NCI-H510A treated with DMSO at 0.1 percent for 48 hours (cell line): ENCODE measurements at regions not wholly inside any gene's neighbourhood (a gene's known extent, or its start where the extent isn't known, plus 50 kb on each side); places are given as distances from the start of the nearest gene placed in this dataset.

ENCODE experiments used
- DNase-seq: peaks from one replicate; lab custom pipeline; 2025; lab: John Stamatoyannopoulos, UW

DNA sequence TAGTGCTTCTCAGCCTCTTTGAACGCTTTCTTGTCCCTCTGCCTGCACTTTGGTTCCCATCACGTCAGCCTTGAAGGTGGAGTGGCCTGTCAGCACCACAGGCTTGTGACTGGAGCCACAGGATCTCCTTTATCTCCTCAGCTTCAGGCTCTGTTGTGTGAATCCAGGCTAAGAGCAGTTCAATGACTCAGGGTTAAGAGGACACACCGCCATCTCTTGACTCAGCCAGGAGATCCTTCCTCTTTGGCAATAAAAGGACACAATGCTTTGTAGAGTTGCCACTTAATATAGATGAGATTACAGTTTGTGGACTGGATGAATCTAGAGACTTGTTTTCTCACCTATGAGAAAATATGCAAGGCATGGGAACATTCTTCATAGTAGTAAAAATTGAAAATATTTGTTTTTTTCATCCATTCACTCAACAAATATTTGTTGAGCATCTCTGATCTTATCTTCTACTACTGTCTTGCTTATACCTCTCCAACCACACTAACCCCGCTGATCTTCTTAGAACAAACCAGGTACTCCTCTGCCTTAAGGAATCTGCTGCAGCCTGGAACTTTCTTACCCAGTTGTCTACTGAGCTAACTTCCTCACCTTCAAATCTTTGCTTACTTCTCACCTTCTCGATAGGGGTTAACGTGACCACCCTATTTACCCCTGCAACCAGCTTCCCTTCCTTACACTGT lies 62.3 kb downstream of the UCHL1 start:
- DNase-seq, result peak; percentile 35

DNA sequence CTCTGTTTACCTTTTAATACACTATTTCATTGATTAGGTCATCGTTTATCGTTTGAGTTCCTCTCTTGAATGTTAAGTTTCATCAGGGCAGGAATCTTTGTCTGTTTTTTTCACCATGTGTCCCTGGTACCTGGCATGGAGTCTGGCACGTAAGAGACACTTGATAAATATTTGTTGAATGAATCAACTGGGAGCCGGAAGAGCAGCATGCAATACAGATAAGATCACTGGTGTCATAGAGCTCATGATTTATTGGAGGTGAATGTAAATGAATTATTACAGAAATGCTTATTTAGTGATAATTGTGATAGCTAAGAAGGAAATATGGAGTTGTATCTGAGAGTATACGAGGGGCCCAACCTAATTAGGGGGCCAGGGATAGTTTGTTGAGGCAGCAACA lies 62.8 kb downstream of the UCHL1 start:
- peak; percentile 63 for DNase-seq

DNA sequence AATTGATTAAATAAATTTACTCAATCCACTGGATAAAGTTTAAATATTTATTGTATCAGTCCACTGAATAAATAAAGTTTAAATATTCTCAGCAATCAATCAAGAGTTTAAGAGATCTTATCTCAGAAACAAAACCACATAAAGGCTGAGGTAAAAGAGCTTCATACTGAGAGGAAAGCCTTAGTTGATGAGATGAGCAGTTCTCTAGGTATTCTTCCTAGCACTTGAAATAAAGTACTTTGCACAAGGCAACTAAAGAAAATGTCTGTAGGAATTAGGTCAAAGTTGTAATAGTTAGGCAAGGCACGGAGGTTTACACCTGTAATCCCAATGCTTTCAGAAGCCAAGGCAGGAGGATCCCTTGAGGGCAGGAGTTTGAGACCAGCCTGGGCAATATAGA lies 63.5 kb downstream of the UCHL1 start:
- no peak for DNase-seq

DNA sequence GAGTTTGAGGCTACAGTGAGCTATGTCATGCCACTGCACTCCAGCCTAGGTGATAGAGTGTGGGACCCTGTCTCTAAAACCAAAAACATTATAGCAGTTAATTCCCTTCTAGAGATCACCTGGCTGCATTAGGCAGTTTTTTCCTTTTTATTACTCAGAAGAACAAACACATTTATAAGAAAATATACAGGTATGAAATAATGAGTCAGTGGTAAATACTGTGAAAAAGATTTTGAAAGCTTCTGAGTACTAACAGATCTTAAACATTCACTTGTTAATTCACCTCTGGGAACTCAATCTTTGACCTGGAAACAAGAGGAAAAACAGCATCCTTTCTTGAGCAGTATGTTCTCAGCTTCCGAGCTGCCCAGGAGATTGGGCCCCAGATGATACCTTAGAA lies 64.1 kb downstream of the UCHL1 start:
- no peak for DNase-seq

DNA sequence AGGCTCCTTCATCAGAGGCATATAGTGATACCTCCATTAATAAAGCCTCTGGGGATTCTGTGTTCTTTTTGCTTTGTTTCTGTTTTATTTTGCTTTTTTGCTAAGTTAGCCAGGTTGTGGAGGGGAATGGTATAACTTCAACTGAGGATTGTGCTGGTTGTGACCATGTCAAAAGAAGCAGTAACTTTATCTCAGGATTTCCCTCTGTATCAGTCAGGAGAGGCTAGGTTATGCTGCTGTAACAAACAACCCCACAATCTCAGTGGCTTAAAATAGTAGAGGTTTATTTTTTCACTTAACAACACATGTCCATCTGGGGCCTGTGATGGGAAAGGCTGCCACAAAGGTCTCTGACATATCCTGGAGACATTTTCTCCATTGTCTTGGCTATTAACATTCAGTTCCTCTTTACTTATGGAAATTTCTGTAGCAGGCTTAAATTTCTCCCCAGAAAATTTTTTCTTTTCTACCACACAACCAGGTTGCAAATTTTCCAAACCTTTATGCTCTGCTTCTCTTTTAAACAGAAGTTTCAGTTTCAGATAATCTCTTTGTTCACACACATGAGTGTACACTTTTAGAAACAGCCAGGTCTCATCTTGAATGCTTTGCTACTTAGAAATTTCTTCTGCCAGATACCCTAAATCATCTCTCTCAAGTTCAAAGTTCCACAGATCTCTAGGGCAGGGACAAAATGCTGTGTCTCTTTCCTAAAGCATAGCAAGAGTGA lies 64.7 kb downstream of the UCHL1 start:
- DNase-seq, result no peak

DNA sequence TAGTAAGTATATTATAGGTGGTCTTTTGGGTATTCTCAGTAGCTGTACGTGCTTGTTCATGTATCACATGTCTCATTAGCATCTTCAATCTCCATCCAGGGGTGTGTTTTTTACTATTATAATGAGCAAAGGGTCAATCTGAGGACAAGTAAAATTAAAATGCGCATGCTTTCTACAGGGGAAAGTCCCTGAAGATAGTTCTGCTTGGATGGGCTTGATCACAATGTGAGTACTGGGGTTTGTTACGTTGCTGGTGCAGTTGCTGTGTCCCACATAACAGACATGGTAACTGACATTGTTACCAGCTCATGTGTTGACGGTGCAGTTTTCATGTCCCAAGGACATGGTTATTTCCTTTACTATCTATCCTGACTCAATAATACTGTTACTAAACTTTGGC lies 65.9 kb downstream of the UCHL1 start:
- no peak for DNase-seq

DNA sequence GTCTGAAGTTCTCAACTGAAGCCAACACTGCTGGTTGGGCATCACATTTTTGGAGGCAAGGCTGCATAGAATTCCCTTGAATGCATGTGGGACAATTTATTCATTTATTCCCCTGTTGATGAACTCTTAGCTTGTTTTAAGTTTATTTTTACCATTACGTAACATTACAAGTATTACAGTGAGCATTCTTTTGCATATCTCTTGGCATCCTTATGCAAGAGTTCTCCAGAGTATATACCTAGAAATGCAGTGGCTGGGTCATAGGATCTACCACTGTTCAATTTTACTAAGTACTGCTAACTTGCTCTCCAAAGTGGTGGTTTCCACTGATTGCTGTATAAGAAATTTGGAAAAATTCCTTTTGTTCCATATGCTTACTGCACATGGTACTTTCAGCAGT lies 66.5 kb downstream of the UCHL1 start:
- no peak for DNase-seq

DNA sequence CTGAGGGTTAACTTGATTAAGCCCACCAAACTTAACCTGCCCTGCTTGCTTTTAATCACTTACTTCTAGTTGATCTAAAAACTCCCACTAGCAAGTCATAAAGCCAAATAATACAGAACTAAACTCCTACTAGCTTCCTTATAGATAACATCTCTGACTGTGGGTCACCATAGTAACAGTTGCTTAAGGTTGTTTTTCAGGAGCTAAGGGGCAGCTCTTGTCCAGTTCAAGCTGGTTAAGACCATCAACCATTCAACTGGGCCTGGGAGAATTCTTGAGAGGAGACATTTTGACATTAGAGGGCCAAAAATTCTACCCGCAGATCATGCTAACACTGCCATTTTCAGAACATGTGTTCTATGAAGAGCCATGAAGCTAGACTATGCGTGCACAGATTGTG lies 67.0 kb downstream of the UCHL1 start:
- no peak for DNase-seq

DNA sequence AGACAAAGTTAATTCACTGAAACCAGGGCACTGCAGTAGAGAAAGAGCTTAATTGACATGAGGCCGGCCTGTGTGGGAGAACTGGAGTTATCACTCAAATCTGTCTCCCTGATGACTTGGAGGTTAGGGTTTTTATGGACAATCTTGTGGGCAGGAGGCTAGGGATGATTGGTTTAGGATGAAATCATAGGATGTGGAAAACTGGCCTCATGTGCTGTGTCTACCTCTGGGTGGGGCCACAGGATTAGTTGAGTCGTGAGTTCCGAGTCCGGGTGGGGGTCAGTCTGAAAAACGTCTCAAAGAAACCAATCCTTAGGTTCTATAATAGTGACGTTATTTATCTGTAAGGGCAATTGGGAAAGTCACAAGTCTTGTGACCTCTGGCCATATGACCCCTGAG lies 68.1 kb downstream of the UCHL1 start:
- no peak for DNase-seq

DNA sequence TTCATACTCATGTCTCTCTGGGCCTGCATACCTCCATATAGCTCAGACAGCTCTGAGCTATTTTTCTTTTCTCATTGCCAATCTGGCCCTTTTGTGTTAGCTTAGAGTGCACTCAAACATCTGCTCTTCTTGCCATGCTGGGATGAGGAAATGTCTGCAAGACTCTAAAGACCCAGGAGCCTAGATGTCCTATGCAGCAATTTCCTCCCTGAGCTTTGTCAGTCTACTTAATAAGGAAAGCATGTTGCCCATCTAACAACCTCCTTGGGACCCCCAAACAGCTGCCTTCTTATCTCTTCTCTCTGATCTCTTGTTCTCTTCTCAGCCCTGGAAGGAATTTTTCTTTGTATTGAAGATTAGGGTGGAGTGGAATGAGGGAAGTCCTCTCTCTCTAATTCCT lies 69.2 kb downstream of the UCHL1 start:
- DNase-seq, result no peak

DNA sequence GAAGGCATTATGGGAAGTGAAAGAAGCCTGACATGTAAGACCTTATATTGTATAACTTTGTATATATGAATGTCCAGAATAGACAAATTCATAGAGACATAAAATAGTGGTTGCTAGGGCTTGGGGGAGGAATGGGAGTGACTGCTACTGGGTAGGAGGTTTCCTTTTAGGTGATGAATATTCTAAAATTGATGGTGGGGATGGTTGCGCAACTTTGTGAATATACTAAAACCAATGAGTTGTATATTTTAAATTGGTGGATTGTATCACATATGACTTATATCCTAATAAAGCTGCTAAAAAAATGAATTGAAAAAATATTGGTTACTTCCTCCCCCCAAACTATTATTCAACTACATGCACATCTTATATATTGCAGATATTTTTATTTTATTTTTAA lies 70.0 kb downstream of the UCHL1 start:
- no peak for DNase-seq

DNA sequence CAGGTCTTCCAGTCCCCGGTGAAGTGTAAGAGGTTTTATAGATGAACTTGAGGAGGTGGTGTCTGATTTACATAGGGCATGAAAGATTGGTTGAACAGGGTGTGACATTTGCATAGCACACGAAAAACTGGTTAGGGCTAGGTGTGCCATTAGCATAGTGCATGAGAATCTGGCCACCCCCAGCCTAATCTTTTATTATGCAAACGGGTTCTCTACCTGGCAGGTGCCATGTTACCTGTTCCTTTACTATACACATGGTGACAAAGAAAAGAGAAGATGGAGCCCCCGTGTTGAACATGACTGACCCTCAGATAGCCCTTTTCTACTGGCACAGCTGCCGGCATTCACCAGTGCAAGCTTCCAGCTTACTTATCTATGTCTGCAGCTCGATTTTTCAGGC lies 71.0 kb downstream of the UCHL1 start:
- no peak for DNase-seq

DNA sequence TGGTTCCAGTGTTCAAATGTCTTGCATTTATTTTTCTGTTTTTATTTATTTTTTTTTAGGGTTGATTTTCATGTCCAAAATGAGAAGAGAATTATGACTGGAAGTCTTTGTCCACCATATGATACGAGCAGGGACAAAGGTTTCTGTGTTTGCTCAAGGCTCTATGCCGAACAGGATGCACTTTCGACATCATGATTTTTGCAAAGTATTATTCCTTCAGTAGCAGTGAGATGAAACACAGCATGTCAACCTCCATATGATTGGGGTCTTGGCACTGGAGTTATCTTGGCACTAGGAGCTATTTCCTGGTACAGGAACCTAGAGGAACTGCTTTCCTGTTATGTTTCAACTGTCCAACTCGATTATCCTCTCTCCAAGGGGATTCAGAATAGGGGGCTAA lies 72.6 kb downstream of the UCHL1 start:
- no peak for DNase-seq

DNA sequence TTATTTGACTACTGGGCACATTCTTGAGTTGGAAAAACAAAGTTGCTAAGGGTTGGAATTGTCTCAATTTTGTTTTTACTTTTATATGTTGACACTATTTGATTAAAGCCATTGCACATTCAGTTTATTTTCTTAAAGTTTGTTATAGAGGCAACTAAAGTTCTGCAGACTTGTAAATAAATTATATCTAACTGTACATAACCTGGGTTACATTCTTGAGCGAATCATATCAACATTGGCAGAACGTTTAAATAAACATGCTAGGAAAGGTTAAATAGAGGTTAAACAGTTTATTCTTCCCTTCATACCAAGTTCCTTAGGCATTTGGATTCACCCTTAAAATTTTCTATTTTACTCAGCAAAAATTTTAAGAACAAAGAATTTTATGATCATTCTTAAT lies 74.5 kb downstream of the UCHL1 start:
- no peak for DNase-seq

DNA sequence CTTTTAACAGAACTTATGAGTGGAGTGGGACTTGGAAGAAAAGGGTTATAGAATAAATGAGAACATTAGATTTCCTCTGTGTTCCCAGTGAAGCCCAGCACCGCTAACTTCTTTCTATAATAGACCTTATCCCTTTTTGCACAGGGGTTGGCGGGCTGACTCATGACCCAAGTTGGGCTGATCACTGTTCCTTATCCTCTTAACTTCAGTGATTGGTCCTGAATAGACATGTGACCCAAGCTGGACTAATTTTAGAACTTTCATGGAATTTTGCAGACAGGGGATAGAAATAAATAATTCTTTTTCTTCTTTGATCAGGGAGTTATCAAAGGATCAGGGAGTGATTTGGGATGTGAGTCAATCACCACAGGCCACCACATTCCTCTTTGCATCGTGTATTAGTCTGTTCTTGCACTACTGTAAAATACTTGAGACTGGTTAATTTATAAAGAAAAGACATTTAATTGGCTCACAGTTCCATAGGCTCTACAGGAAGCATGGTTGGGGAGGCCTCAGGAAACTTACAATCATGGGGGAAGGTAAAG lies 75.9 kb downstream of the UCHL1 start:
- no peak for DNase-seq

DNA sequence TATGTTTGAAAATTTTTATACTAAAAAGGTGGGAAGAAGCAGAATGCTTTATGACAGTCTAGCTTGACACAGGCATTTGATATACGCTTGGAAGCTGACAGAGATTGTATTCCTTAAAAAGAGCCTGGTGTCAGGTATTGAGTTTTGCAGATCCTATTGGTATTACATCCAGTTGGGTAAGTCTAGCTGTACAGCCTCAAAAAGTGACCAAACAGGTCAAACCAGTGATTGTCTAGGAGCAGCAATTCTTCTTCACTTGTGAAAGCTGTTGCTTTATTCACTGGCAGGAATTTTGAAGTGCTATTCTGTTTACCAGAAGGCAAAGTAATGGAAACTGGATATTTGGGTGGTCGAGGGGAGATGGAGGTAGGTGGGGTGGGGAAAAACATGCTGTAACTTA lies 77.5 kb downstream of the UCHL1 start:
- DNase-seq, result peak; percentile 85

DNA sequence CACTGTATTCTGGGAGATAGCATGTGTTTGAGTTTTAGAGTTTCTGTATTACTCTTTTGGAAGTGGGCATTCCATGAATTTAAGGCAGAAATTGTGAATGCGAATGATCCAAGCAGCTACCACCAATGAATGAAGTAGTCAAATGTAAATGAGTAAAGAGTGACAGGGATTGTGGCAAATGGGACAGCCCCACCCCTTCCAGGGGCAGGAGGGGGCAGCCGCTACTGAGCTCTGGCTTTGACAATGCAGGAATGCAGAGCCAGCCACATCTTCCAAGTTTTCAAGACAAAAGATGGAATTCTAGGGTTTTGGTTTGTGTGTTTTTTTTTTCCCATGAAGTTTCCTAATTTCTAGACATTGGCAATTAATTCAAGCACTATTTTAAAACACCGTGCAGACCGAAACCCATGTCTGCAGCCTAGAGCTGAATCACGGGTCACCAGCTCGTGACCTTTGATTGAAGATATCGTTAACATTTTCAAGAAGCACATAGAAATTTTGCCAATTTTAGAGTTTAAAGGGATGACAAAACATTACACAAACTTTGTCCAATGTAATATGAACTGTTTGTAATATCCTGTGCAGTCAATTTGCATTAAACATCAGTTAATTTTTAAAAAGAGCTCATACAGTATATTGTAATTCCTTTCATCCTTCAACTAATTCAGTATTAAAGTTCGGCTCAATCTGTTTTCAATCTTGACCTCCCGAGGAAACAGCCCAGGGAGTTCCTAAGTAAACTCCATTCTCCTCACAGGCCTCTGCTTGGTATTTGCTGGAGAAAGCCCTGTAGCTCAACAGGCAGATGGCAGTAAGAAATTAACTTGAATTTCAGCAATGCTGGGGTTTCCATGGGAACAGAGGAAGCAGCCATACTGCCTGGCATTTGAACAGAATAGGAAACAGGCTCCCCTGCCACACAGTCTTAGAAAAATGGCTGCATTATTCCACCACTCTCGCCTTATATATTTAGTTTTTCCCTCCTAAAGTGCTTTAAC lies 83.4 kb downstream of the UCHL1 start:
- DNase-seq, result no peak

DNA sequence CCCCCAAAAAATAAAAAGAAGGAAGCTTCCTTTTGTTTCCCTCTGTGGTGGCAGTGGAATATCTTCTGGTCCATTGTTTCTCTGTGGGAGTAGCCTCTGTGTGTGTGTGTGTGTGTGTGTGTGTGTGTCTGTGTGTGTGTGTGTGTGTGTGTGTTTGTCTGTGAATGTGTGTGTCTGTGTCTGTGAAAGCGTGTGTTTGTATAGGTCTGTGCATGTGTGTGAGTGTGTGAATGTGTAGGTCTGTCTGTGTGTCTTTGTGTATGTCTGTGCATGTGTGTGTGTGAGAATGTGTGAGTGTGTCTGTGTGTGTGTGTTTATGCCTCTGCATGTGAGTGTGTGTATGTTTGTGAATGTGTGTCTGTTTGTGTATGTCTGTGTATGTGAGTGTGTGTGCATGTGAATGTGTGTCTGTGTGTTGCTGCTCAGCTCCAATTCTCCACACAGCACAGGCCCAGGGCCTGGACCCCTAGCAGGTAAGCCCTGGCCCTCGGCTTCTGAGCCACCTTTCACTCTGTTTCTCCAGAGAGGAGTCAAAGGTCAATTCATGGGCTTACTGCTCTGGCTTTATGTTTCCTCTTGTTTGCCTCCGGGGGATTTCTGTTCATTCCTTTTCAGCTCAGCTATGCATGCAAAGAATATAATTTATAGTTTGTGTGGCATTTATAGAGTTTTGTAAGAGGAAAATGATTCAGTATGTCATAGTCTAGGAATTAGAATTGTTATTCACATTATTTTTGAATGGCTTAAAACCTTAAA lies 89.8 kb downstream of the UCHL1 start:
- no peak for DNase-seq

DNA sequence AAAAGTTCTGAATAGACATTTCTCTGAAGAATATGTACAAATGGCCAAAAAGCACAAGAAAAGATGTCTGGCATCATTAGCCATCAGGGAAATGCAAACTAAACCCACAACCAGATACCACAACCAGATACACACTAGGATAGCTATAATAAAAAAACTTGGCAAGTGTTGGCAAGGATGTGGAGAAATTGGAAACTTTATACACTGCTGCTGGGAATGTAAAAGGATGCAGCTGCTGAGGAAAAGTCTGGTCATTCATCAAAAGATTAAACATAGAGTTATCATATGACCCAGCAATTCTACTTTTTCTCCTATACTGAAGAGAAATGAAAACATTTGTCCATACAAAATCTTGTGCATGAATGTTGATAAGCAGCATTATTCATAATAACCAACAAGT lies 92.3 kb downstream of the UCHL1 start:
- DNase-seq, result no peak

DNA sequence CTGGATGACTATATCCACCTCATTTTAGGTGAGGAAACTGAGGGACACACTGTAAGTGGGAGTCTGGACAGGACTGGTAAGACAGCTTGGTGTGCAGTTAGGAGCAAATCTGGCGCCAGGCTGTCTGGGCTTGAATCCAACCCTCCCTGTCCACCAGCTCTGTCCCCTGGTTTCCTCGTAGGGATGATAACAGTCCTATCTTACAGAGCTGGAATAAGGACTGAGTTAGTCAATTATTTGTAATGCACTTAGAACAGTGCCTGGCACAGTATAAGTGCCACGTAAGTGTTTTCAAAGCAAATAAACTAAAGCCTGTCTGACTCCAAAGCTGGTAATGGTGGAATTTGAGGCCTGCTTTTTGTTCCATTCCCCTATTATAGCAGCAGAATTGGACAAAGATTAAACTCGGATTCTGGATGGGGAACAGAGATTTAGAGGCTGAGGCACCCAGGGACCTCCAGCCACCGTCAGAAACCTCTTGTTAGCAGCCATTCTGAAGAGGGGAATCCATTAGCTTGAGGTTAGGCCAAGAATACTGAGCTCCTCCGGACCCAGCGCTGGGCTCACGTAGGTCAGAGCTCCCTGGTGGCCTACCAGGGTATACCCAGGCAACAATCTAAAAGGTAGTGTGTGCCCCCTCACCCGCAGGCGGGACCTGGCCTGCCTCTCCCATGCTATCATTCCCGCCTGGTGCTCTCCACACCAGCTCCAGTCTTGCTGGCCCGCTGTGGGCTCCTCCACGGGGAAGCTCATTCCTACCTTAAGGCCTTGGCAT lies 102.1 kb downstream of the UCHL1 start:
- peak; percentile 64 for DNase-seq

DNA sequence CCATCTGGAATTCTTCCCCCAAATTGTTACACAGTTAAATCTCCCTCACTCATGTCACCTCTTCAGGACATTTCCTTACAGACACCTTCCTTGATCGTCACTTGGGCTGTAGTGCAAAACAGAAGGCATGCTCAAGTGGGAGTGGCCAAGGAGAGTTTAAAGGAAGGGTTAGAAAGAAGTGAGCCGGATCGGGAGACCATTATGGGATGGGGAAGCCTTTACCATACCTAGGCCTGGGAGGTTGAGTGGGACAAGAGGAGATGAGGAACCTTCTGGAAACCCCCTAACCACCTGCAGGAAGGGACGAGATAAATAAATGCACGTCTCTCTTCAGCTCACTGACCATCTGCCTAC lies 102.7 kb downstream of the UCHL1 start:
- no peak for DNase-seq
